Neural crest cell (in vitro differentiated cells): ENCODE measurements at regions not wholly inside any gene's neighbourhood (a gene's known extent, or its start where the extent isn't known, plus 50 kb on each side); places are given as distances from the start of the nearest gene placed in this dataset.

Experiments
- DNase-seq: peaks from one replicate; pipeline ENCODE4 v3.0.0; 2021; ENCODE audit warnings: low read depth, mixed read lengths, low spot score
- H3K27ac Mint-ChIP-seq: one replicate; pipeline ENCODE4 v1.8.0; 2021; ENCODE audit warnings: mild to moderate bottlenecking, mixed read lengths; ENCODE audit not compliant: unreplicated experiment
- H3K27me3 Mint-ChIP-seq: 2 replicates; pipeline ENCODE4 v1.8.0; 2021; ENCODE audit warnings: low read depth, mild to moderate bottlenecking, mixed read lengths
- H3K36me3 Mint-ChIP-seq: 2 replicates; pipeline ENCODE4 v1.8.0; 2021; ENCODE audit warnings: low read depth, mild to moderate bottlenecking, mixed read lengths
- H3K4me1 Mint-ChIP-seq: 2 replicates; pipeline ENCODE4 v1.8.0; 2021; ENCODE audit warnings: mixed read lengths
- H3K4me3 Mint-ChIP-seq: one replicate; pipeline ENCODE4 v1.8.0; 2021; ENCODE audit warnings: mild to moderate bottlenecking, mixed read lengths
- H3K9me3 Mint-ChIP-seq: 2 replicates; pipeline ENCODE4 v1.8.0; 2021; ENCODE audit warnings: mixed read lengths
- TF ChIP-seq, protein P1 (sequence below): fragments of 200-600 bp; sonication (generic); conservative IDR thresholded peaks from 2 replicates; pipeline ENCODE4 v1.5.0; 2021; ENCODE audit warnings: antibody characterized with exemption, mild to moderate bottlenecking

DNA sequence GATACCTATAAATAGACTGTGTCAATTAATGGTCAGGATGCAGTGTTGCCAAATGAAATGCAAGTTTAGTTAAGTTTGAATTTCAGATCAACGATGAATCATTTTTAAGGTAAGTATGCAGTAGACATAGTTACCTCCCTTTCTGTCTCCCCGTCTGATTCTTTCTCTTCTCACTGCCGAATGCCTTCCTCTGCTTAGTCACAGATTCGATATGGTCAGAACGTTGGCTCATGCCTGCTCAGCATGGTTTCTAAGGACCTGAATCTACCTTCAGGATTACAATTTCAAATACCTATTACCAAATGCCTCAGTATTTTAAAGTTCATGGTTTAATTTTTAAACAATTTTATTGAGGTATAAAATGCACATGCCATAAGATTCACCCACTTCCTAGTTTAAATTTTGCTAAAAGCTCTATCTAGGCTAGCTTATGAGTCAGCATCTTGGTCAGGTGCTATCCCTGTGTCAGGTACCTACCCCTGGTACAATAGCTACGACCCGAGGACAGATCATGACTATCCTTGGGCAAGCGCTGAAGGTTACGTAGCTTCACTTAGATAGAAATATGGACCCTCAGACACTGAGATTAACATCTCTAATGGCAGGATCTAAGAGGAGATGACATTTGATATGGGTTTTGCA, 78.2 kb upstream of the SPON1 start:
- no peak overlapping the region for H3K27ac Mint-ChIP-seq
- no peak for DNase-seq
- no peaks in the 10 kb centered on the region for H3K9me3 Mint-ChIP-seq
- H3K4me3 Mint-ChIP-seq, result no peak overlapping the region
- H3K27me3 Mint-ChIP-seq, result peaks cover 79% of the 10 kb centered on the region
- no peaks in the 10 kb centered on the region for H3K36me3 Mint-ChIP-seq
- no peaks in the 10 kb centered on the region for H3K4me1 Mint-ChIP-seq
- TF ChIP-seq, protein P1, sequence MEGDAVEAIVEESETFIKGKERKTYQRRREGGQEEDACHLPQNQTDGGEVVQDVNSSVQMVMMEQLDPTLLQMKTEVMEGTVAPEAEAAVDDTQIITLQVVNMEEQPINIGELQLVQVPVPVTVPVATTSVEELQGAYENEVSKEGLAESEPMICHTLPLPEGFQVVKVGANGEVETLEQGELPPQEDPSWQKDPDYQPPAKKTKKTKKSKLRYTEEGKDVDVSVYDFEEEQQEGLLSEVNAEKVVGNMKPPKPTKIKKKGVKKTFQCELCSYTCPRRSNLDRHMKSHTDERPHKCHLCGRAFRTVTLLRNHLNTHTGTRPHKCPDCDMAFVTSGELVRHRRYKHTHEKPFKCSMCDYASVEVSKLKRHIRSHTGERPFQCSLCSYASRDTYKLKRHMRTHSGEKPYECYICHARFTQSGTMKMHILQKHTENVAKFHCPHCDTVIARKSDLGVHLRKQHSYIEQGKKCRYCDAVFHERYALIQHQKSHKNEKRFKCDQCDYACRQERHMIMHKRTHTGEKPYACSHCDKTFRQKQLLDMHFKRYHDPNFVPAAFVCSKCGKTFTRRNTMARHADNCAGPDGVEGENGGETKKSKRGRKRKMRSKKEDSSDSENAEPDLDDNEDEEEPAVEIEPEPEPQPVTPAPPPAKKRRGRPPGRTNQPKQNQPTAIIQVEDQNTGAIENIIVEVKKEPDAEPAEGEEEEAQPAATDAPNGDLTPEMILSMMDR, result no peak

GRCh38 chr11:13885083-13885482, 77.4 kb upstream of the SPON1 start:
- no peaks in the 10 kb centered on the region for H3K36me3 Mint-ChIP-seq
- H3K9me3 Mint-ChIP-seq, result no peaks in the 10 kb centered on the region
- H3K4me1 Mint-ChIP-seq, result no peaks in the 10 kb centered on the region
- H3K27me3 Mint-ChIP-seq, result peaks cover 79% of the 10 kb centered on the region
- DNase-seq, result no peak
- no peak overlapping the region for H3K27ac Mint-ChIP-seq
- TF ChIP-seq, protein P1, result no peak
- no peak overlapping the region for H3K4me3 Mint-ChIP-seq

DNA sequence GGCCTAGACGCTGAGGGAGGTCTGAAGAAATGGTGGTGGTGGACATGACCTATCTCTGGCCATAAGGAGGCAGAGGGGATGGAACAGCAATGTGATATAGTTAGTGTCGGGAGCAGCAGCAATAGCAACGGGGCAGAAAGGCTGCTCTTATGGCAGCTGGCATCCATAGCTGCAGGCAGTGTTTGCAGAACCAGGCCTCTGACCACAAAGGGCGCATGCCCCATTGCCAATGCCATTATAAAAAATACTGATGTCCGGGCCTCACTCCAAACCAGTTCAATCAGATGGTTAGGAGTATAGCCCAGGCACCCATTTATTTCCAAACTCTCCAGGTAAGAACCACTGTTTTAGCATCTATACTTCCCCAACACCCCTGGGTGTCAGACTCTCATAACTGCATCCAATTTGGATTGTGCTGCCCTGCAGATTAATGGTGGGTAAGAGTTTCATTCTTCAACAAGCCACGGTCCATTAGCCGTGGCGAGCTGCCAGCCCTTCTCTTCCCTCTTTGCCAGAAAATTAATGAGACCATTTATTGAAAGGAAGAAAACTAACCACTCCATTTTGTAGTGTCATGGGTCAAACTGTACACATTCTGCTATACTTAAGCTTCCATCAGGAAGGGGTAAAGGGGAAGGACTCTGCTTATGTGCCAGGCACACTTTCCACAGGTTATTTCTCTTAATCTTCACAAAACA, 72.8 kb upstream of the SPON1 start:
- peaks cover 69% of the 10 kb centered on the region for H3K27me3 Mint-ChIP-seq
- peaks cover 3% of the 10 kb centered on the region for H3K9me3 Mint-ChIP-seq
- TF ChIP-seq, protein P1, result no peak

GRCh38 chr11:13891911-13892310, 70.6 kb upstream of the SPON1 start:
- TF ChIP-seq, protein P1, result no peak
- no peak for DNase-seq
- Mint-ChIP-seq H3K9me3 (peaks cover 3% of the 10 kb centered on the region), H3K27me3 (peaks cover 67% of the 10 kb centered on the region), H3K4me1 (no peaks in the 10 kb centered on the region), H3K4me3 (no peak overlapping the region), H3K36me3 (no peaks in the 10 kb centered on the region), H3K27ac (no peak overlapping the region)

More for the DNA sequence above, 72.8 kb upstream of the SPON1 start:
- no peaks in the 10 kb centered on the region for H3K36me3 Mint-ChIP-seq
- DNase-seq, result no peak
- H3K4me1 Mint-ChIP-seq, result no peaks in the 10 kb centered on the region
- H3K27ac Mint-ChIP-seq, result no peak overlapping the region
- H3K4me3 Mint-ChIP-seq, result no peak overlapping the region

DNA sequence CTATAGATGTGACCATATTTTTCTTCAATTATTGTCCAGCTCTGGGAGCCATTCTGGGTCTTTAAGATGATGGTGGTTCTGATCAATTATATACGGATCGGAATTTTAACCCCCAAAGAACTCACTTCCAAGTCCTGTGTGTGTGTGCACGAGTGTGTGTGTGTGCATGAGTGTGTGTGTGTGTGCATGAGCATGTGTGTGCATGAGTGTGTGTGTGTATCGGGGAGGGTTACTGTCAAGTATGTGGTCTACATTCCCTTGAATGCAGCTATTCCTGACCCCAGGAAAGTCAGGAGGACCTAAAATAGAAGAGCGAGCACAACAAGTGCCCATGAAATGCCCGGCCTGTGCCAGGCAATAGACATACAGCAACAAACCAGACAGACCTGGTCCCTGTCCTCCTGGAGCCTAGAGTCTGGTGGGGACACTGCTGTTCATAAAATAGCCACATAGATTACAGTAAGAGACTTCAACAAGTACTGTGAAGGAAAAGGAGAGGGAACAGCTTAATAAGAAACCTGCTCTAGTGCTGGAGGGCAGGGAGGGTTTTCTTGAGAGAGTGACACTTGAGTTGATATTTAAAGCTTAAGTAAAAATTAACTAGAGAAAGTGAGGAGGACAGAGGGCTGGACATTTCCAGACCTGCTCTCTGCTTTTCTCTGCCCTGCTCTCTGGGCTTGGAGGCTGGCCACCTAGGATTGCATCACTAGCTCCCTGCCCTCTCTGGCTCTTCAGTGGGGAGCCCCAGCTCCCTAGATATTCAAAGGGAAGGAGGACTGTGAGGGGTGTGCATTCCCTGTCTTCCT, 66.1 kb upstream of the SPON1 start:
- no peaks in the 10 kb centered on the region for H3K36me3 Mint-ChIP-seq
- DNase-seq, result no peak
- peaks cover 71% of the 10 kb centered on the region for H3K27me3 Mint-ChIP-seq
- no peaks in the 10 kb centered on the region for H3K4me1 Mint-ChIP-seq
- H3K9me3 Mint-ChIP-seq, result peaks cover 6% of the 10 kb centered on the region
- H3K4me3 Mint-ChIP-seq, result no peak overlapping the region
- no peak overlapping the region for H3K27ac Mint-ChIP-seq
- TF ChIP-seq, protein P1, result no peak
